ENCODE measurements at regions not wholly inside any gene's neighbourhood (a gene's known extent, or its start where the extent isn't known, plus 50 kb on each side); places are given as distances from the start of the nearest gene placed in this dataset.

DNA sequence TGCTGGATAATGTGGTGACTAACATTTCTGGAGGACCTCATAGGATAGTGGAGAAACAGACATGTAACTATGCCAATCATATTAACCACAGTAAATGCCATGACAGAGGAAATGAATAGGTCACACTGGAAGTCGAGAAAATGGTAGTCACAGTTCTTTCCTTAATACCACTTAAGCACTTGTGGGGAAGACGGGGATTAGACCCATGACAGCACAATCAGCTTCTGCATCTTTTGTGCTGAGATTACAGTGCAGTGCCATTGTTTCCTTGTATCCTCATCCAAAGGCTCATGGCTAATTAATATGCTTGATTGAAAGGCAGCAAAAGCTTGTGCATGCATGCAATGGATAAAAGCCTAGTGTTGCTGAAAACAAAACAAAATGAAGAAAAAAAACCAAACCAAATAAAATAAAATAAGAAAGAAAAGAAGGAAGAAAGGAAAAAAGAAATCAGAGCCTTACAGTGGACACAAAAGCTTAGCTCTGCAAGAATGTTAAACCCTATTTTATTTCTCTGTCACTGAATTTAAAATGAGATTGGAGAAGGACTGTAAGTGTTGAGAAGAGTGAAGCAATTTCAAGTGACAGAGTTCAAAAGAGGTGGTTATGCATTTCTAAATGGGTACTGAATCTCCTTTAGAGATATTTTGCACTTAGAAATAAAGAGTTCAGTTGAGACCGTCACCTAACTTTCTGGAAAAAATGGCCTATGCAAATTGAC, 1011.9 kb downstream of the CDH8 start:
- TF ChIP-seq CBX5 (IDR thresholded peaks at IDR 0.05; ENCODE audit: low read depth) (no peak), RAD21 (IDR thresholded peaks at IDR 0.05; ENCODE audit: insufficient read depth, low read depth, low read length) (no peak), JUND (IDR thresholded peaks at IDR 0.05; ENCODE audit: low read depth, low read length) (no peak), TARDBP (IDR thresholded peaks at IDR 0.05; ENCODE audit: borderline replicate concordance) (no peak), POLR2A (IDR thresholded peaks at IDR 0.05; ENCODE audit: low read depth, low read length) (no peak), SP1 (IDR thresholded peaks at IDR 0.05; ENCODE audit: low read depth, low read length) (no peak), ZNF274 (IDR thresholded peaks at IDR 0.05; ENCODE audit: insufficient read depth, insufficient read length) (no peak), EZH2 (IDR thresholded peaks at IDR 0.05; ENCODE audit: borderline replicate concordance, control insufficient read depth, low read depth, low read length) (no peak)
- TF ChIP-seq, protein P1, sequence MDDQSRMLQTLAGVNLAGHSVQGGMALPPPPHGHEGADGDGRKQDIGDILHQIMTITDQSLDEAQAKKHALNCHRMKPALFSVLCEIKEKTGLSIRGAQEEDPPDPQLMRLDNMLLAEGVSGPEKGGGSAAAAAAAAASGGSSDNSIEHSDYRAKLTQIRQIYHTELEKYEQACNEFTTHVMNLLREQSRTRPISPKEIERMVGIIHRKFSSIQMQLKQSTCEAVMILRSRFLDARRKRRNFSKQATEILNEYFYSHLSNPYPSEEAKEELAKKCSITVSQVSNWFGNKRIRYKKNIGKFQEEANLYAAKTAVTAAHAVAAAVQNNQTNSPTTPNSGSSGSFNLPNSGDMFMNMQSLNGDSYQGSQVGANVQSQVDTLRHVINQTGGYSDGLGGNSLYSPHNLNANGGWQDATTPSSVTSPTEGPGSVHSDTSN (IDR thresholded peaks at IDR 0.05; ENCODE audit: insufficient replicate concordance, low read depth, low read length), result no peak
- TF ChIP-seq, protein P2, sequence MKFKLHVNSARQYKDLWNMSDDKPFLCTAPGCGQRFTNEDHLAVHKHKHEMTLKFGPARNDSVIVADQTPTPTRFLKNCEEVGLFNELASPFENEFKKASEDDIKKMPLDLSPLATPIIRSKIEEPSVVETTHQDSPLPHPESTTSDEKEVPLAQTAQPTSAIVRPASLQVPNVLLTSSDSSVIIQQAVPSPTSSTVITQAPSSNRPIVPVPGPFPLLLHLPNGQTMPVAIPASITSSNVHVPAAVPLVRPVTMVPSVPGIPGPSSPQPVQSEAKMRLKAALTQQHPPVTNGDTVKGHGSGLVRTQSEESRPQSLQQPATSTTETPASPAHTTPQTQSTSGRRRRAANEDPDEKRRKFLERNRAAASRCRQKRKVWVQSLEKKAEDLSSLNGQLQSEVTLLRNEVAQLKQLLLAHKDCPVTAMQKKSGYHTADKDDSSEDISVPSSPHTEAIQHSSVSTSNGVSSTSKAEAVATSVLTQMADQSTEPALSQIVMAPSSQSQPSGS (IDR thresholded peaks at IDR 0.05; ENCODE audit: low read length), result no peak
- TF ChIP-seq, protein P3, sequence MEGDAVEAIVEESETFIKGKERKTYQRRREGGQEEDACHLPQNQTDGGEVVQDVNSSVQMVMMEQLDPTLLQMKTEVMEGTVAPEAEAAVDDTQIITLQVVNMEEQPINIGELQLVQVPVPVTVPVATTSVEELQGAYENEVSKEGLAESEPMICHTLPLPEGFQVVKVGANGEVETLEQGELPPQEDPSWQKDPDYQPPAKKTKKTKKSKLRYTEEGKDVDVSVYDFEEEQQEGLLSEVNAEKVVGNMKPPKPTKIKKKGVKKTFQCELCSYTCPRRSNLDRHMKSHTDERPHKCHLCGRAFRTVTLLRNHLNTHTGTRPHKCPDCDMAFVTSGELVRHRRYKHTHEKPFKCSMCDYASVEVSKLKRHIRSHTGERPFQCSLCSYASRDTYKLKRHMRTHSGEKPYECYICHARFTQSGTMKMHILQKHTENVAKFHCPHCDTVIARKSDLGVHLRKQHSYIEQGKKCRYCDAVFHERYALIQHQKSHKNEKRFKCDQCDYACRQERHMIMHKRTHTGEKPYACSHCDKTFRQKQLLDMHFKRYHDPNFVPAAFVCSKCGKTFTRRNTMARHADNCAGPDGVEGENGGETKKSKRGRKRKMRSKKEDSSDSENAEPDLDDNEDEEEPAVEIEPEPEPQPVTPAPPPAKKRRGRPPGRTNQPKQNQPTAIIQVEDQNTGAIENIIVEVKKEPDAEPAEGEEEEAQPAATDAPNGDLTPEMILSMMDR (IDR thresholded peaks at IDR 0.05 in 2 of 3, conservative IDR thresholded peaks at IDR 0.05 in 1 of 3; ENCODE audit: control insufficient read depth in 2 of 3, extremely low read depth in 1 of 3, insufficient read depth in 1 of 3, low read depth in 3 of 3, low read length in 3 of 3), result no peak
- TF ChIP-seq, protein P4, sequence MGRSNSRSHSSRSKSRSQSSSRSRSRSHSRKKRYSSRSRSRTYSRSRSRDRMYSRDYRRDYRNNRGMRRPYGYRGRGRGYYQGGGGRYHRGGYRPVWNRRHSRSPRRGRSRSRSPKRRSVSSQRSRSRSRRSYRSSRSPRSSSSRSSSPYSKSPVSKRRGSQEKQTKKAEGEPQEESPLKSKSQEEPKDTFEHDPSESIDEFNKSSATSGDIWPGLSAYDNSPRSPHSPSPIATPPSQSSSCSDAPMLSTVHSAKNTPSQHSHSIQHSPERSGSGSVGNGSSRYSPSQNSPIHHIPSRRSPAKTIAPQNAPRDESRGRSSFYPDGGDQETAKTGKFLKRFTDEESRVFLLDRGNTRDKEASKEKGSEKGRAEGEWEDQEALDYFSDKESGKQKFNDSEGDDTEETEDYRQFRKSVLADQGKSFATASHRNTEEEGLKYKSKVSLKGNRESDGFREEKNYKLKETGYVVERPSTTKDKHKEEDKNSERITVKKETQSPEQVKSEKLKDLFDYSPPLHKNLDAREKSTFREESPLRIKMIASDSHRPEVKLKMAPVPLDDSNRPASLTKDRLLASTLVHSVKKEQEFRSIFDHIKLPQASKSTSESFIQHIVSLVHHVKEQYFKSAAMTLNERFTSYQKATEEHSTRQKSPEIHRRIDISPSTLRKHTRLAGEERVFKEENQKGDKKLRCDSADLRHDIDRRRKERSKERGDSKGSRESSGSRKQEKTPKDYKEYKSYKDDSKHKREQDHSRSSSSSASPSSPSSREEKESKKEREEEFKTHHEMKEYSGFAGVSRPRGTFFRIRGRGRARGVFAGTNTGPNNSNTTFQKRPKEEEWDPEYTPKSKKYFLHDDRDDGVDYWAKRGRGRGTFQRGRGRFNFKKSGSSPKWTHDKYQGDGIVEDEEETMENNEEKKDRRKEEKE (IDR thresholded peaks at IDR 0.05), result no peak
